GM18909 (cell line): ENCODE measurements at regions not wholly inside any gene's neighbourhood (a gene's known extent, or its start where the extent isn't known, plus 50 kb on each side); places are given as distances from the start of the nearest gene placed in this dataset.
"Not testable (repeated sequence)": the region's sequence is repeated elsewhere in the genome, so short reads cannot be mapped to it uniquely, and the experiment has no call there.

ENCODE experiments used
- ATAC-seq: cut with Tn5 transposase; IDR thresholded peaks from one replicate; pipeline ENCODE4 v1.9.1; 2021; ENCODE audit warnings: mild to moderate bottlenecking; ENCODE audit not compliant: unreplicated experiment, poor library complexity

DNA sequence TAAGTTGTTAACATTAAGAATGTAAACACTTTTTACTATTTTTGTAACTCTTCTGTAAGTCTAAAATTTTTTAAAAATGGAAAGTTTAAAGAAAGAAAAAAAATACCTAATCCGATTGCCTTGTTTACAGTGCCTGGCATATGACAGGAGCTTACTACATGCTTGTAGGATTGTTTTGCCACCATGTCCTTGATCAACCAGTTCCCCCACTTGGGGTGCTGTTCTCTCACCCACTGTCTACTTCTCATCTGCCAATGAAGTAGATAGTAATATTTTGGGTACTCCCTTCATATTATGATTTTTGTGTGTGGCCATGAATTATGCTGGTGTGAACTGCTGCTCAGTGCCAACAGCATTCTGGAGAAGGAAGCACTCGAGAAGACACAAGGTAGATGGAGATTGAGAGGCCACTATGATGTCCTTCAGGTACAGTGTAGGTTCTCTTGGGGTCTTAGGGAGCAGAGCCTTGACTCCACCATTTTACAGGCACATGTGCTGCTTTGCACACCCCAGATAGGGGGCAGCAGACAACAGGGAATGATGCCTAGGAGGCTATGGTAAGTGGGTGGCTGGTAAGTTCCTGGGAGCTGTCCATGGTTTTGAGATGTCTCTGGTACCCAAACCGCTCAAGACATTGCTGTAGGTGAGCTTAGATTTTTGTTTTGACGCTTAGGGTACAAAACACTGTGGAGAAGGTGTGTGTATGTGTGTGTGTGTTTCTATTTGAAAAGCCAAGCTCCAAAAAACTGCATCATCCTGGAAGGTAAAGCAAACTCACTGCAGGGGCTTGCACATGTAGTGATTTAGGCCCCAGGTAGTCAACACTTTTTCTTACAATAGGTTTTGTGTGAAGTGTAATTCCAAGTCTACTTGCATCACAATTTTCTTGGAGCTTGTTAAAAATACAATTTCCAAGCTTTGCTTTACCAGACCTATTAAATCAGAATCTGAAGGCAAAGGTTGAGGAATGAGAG, 494.5 kb upstream of the LARGE1 start:
- no peak for ATAC-seq

DNA sequence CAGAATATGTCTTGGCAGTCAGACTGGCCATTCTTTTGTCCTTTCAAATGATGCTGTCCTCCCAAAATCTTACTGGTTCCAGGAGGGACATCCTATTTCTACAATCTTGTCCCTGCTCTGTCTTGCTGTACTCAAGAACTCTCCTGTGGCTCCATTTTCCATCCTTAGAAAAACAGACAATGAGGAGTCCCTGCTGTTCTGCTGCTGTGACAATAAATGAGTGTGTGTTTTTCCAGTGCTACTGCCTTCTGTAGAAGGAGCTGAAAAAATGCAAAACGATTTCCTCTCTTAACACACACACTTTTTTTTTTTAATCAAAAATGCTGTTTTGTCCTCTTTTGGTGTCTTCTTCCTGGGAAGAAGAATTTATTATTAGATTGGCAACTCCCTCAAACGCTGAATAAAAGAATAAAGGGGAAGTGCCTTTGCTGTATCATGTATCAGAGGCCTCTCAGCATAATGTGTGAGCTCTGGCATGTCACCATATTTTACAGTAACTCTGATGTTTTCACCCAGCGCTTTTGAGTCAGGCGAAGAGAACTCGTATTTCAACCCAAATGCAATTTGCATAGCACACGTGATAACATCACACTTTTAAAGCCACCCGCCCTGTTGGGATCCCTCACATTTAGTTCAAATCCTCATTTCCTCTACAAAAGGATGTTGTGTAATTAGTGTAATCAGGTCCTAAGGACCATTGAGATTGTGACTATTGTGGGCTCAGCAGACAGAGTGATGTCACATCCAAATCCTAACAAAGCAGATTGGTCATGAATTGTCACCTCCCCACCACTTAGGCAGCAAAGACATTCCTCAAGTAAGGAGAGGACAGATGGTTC, 496.0 kb upstream of the LARGE1 start:
- no peak for ATAC-seq

DNA sequence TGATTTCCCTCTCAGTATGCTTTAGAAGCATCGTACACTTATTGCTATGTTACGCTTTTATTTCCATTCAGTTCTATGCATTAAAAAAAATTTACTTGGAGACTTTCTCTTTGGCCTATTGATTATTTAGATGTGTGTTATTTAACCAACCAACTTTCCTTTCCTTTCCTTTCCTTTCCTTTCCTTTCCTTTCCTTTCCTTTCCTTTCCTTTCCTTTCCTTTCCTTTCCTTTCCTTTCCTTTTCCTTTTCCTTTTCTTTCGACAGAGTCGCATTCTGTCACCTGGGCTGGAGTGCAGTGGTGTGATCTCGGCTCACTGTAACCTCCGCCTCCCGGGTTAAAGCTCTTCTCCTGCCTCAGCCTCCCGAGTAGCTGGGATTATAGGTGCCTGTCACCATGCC, 502.7 kb upstream of the LARGE1 start:
- ATAC-seq, result not testable (repeated sequence)

DNA sequence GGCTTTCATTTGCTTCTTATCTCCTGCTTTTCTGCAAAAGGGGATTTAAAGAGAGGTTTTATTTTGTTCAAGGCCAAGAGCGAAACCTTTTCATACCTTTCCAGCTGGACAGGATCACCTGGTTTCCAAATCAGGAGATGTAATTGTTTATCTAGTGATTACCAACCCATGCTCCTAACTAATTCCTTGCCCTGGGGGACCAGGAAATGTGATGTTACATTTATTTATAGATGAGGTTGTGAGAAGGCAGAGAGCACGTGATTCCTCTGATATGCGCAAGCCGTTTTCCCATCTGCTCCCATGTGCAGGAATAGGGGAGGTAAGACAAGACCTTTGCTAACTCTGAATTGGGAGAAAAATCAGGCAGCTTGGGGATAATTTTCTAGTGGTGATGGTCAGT, 507.2 kb upstream of the LARGE1 start:
- no peak for ATAC-seq

DNA sequence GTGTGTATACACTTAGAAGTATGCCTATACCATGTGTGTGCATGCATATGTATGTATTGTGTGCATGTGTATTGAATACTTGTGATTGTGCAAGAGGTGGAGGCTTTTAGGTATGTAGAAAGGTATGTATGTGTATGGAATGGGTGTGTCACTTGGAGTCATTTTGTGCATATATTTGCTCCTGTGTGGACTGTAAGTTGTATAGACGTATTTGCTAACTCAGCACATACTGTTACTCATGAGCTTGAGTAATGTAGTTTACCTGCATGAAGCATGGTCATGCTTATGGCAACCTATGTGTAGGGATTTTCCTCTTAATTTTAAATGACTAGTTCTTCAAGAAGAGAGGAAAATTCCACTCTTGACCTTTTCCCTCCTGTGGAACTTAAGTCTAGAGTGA, 507.6 kb upstream of the LARGE1 start:
- ATAC-seq, result no peak

DNA sequence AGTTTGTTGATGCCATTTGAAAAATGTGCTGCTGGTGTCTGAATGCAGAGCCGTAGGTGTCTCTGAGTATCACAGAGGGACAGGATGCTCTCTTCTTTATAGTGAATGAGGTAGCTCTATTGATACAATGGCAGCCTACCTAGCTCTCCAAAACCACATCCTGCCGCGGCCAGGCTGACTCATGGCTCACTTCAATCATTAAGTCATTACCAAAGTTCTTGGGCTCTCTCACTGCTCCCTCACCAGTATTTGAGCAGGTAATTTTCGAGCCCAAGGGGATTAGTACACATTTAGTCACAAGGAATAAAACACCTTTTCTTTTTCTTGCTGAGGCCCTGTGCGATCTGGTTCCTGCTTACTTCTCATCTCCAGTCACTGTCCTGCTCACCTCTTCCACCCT, 509.0 kb upstream of the LARGE1 start:
- ATAC-seq, result no peak

DNA sequence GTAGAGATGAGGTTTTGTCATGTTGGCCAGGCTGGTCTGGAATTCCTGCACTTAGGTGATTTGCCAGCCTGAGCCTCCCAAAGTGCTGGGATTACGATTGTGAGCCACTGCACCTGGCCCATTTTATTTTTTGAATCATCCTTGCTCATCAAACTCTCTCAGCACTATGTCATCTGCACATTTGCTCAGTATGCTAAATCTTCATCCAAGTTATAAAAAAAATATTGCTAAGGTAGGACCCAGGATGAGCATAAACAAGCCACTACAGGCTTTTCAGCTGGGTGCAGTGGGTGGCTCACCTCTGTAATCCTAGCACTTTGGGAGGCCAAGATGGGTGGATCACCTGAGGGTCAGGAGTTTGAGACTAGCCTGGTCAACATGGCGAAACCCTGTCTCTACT, 510.1 kb upstream of the LARGE1 start:
- no peak for ATAC-seq

DNA sequence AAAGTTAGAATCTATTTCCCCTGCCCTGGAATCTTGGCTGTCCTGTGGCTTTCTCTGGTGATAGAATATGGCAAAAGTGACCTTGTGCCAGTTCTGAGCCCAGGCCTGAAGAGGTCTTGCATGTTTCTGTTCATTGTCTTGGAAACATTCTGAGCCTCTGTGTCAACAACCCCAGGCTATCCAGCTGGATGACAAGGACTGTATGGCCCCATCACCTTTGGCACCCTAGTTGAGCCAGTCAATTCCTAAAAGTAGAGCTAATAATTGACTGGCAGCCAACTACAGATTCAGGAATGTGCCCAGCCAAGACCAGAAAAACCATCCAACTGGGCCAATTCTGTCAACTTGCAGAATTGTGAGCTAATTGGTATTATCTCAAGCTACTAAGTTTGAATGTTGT, 514.1 kb upstream of the LARGE1 start:
- ATAC-seq, result no peak

DNA sequence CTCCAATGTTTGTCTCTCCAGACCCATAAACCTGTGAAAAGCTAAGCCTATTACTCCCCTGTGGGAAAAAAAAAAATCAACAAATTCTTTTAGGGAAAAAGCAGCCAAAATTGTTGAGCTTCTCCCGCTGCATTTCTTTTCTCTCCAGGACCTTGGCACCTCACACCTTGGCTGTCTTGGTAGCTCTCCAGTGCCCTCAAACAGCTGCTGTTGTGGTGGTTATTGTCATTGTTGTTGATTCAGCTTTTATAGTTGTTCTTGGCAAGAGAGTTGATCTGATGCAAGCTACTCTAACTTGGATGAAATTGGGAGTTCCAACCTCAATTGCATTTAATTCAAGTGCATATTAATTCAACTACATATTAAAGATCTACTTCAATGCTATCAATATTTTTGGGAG, 516.9 kb upstream of the LARGE1 start:
- no peak for ATAC-seq

DNA sequence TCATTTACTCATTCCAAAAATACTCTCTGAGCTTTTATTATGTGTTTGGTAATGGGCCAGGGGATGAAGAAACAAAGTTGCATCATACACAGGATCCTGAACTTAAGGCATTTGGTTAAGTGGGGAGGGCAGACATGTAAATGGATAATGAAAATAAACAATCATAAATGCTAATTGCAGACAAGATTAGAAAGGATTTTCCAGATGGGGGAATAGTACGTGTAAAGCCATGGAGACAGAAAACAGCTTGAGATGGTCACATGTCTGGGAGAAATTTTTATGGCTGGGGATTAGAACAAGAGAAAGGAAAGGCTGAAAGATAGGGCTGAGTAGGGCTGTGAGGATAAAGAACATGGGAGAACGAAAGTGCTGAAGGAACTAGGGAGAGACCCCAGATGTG, 534.3 kb upstream of the LARGE1 start:
- no peak for ATAC-seq

DNA sequence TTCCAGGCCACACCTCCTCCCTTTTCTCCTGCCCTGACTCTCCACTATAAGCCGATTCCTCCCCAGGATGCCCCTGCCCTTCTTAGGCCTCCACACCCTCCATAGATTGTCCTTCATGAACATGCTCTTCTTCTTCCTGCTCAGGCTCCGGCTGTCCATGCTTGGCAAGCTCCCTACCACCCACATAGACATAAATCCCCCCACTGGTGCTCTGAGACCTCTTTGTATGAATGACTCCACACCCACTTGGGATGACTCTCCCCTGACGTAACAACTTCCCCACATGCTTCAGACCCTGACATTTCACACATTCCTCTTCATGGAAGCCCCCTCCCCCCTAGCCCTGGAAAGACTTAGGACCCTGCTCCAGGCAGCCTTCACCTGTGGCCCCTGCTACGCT, 542.5 kb upstream of the LARGE1 start:
- ATAC-seq, result no peak

DNA sequence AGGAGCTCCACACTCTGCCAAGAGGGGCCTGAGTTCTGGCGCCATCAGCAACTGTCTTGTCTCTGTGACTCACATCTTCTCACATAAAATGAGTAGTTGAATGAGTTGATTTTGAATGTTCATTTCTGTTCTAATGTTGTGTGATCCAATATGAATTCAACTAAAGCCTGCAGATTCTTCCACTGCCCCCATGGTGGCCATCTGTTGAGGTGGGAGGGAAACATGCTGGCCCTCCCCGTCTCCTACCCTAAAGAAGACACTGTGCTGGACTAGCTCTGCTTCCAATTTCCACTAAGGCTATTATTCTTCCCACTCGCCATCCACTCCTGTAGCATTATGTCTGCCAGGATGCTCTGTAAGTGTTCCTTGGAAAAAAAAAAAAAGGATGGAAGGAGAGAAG, 555.6 kb upstream of the LARGE1 start:
- ATAC-seq, result no peak

DNA sequence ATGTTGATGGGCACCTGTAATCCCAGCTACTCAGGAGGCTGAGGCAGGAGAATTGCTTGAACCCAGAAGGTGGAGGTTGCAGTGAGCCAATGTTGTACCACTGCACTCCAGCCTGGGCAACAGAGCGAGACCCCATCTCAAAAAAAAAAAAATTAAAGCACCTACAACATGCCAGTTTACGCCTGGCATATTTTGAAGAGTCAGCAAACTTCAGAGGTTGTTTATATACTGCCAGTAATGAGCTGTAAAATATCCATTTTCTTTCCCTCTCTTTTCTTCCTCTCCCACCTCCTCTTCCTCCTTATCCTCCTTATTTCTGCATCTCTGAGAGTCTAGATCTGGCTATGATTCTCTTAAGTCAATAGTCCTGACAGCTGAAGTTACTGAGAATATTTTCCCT, 556.5 kb upstream of the LARGE1 start:
- ATAC-seq, result no peak

DNA sequence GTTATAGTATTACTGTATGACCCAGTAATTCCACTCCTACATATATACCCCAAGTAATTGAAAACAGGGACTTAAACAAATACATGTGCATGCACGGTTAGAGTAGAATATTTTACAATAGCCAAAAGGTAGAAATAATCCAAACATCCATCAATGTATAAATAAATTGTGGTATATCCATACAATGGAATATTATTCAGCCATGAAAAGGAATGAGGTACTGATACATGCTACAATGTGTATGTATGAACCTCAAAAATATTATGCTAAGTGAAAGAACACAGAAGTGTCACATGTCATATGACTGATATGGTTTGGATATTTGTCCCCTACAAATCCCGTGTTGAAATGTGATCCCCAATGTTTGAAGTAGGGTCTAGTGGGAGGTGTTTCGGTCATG, 560.8 kb upstream of the LARGE1 start:
- ATAC-seq, result no peak

DNA sequence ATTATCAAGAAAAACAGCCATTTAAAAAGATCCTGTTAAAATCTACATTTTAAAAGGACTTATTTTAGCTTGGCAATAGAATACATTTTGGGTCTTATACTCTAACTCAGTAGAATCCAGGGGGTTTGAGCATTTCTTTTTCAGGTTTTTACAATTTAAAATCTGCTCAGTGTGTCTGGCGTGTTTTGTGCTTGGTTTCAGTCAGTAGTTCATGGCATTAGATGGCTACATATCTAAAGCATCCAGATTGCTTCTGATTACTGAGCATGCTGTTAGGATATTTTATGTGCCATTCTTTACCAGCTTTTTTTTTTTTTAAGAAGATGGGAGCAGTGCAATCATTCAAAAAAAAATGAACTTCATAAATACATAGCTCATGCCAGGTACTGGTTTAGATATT, 566.1 kb upstream of the LARGE1 start:
- no peak for ATAC-seq

DNA sequence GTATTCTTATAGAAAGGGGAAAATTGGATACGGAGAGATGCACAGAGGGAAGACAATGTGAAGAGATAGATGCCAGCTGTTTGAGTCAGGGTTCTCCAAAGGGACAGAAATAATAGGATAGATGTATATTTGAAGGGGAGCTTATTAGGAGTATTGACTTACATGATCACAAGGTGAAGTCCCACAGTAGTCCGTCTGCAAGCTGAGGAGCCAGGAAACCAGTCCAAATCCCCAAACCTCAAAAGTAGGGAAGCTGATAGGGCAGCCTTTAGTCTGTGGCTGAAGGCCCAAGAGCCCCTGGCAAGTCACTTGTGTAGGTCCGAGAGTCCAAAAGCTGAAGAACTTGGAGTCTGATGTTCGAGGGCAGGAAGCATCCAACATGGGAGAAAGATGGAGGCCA, 569.6 kb upstream of the LARGE1 start:
- ATAC-seq, result no peak

DNA sequence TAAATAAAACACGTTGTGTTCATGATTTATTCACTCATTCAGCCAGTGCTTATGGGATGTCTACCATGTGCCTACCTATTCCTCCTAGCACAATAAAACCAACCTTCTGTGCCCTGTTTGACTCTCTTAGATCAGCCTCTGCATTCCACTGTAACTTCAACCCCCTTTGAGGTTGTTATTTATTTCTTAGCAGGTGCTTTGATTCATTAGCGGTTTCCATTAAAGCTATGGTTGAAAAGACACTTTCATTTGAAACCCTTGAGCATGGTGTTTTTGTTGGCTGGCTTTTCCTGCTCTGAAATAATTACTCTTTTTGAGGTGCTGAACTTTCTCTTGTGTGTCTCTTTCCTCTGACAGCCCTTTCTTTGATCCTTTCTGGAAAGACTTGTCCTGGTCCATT, 570.6 kb upstream of the LARGE1 start:
- no peak for ATAC-seq

DNA sequence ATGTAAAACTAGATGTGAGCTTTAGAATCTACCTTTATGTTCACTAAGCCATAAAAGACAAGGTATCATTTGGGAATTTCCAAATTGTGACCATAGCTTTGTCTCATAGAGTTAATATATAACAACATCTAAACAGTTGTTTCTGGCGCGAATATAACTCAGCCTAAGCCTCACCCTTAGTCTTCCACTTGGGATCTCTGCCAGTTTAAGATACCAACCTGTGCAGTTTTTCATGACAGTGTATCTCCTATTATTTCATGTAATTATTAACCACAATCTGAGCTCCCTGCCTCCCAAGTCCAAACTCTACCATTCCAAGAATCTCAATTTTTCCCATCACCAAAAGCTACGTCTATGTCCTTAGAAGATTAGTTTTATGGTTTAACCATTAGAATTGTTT, 572.5 kb upstream of the ISX start:
- no peak for ATAC-seq

DNA sequence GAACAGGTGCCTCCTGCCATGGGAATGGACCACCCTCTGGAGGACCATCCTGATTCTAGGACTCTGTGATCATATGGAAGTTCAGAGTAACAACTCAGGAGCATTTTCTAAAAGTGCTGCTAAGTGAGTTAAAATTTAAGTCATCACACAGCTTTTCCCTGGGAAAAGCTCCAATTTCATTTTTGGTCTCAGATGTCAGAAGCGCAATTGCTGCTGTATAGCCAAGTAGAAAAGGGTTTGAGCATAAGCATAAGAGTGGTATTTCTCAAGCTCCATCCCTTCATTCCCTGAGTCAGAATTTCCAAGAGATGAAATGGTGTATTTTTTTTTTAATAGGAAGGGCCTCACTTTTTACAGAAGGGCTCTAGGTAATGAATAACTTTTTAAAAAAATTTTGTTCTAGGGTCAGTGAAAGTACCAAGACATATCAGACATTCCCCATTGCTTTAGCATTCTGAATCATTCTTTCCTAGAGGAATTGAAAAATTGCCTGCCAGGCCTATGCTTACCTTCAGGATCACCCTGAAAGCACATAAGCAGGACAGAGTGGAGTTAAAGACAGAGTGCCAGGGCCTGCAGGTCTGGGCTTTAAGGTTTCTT, 564.5 kb upstream of the ISX start:
- no peak for ATAC-seq

DNA sequence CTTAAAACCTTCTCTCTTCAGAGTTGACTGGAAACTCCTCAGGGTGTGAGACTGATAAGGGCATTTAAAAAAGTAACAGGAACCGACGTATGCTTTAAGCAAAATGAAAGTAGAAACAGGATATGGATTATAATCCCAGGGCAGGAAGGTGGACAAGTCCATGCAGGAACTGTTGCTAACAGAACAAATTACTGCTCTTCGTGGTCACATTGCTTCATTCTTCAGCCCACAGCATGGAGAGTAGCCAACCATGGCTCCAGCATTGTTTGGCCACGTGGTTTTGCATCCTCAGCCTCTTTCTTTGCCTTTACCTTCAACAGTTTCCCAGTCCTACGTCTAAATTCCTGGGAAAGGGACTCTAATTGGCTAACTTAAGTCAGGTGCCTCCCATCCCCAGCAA, 563.1 kb upstream of the ISX start:
- no peak for ATAC-seq

DNA sequence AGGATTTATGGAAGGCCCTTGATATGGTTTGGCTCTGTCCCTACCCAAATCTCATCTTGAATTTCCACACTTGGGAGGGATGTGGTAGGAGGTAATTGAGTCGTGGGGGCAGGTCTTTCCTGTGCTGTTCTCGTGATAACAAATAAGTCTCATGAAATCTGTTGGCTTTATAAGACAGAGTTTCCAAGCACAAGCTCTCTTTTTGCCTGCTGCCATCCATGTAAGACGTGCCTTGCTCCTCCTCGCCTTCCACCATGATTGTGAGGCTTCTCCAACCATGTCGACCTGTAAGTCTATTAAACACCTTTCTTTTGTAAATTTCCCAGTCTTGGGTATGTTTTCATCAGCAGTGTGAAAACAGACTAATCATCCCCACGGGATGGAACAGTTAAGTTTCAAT, 557.2 kb upstream of the ISX start:
- no peak for ATAC-seq
